GM10248 (cell line): ENCODE measurements at regions not wholly inside any gene's neighbourhood (a gene's known extent, or its start where the extent isn't known, plus 50 kb on each side); places are given as distances from the start of the nearest gene placed in this dataset.
"Not testable (repeated sequence)": the region's sequence is repeated elsewhere in the genome, so short reads cannot be mapped to it uniquely, and the experiment has no call there.

Experiments
- CTCF ChIA-PET: fragments of 300-600 bp; sonication (Branson Sonifier 250); formaldehyde crosslinking; extraction: SDS; loops from one replicate; lab custom pipeline; 2021; ENCODE audit warnings: antibody characterized with exemption; lab: Yijun Ruan, JAX
- POLR2A ChIA-PET: fragments of 350-650 bp; sonication (Branson Sonifier 250); formaldehyde crosslinking; extraction: SDS; loops from one replicate; lab custom pipeline; 2020; ENCODE audit warnings: antibody characterized with exemption; lab: Yijun Ruan, JAX
- DNase-seq: peaks from one replicate; pipeline ENCODE4 v3.0.0; 2012; ENCODE audit errors: extremely low spot score
- CTCF ChIP-seq: IDR thresholded peaks from 2 replicates; pipeline ENCODE4 v1.5.1; 2012; ENCODE audit warnings: mild to moderate bottlenecking, low read depth; ENCODE audit errors: extremely low read depth, missing control alignments, control extremely low read depth

DNA sequence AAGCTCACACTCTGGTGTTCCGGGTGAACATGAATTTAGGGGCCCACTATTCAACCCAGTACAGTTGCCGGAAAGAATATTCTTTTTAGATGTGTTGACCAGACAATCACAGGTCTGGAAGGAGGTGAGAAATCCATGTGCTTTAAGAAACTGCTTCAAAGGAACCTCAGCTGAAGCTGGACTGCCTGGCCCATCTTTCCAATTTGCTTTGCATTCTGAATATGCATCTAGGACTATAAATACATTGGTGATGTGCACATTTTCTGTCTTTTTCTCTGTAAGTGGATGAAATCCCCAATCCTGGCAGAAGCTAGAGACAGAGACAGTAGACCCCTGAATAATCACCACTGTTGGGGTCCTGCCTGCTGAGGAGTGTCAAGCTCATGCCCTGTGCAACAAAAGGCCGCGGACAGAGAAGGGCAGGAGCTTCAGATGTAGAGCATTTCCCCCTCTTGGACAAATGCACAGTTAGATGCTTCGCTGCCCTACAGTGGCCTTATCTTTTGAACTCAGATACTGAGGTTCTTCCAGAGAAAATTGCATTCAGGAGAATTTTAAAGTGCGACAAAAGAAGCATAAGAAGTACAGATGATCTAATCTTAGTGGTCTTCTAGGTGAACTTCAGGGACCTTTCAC, 368.3 kb downstream of the SFMBT2 start:
- no peak for TF ChIP-seq CTCF
- no peak for DNase-seq
- ChIA-PET POLR2A (no interaction called here), CTCF (interaction anchor here (1.0 to 1.4 kb wide), 4 partner anchors 9 to 123 kb away, joined by 3 to 4 read pairs (median 4); no protein-coding TSS in a partner anchor)

DNA sequence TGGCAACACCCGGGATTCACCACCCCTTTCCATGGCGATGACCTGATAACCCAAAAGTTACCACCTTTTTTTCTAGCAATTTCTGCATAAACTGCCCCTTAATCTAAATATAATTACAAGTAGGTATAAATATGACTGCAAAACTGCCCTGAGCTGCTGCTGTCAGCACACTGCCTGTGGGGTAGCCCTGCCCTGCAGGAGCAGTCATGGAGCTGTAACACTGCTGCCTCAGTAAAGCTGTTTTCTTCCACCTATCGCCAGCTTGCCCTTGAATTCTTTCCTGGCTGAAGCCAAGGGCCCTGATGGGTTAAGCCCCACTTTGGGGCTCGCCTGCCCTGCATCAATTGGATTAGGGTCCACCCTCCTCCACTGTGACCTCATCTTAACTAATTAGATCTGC, 368.8 kb downstream of the SFMBT2 start:
- ChIA-PET POLR2A (no interaction called here), CTCF (interaction anchor here (1.0 to 1.4 kb wide), 4 partner anchors 8 to 123 kb away, joined by 3 to 4 read pairs (median 4); no protein-coding TSS in a partner anchor)
- DNase-seq, result no peak
- TF ChIP-seq CTCF, result no peak

DNA sequence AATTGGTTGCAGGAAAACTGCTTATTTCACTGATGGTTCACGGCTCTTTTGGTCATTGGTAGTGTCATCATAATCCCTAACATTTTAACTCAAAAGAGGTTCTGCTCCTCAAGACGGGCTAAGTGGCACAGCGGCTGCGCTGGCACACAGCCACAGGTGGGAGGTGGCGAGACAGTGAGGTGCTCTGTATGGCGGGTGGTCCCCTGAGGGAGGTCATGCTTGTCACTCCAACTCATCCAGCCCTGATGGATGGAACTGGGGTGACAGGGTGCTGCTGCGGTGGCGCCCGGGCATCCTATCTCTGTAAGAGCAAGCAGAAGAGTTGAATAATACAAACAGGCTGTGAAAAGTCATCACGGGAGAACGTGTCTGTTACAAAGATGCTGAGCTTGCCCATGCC, 370.2 kb downstream of the SFMBT2 start:
- DNase-seq, result no peak
- ChIA-PET POLR2A (no interaction called here), CTCF (interaction anchor here (1.0 to 1.4 kb wide), 2 partner anchors 9 to 28 kb away, joined by 3 read pairs; no protein-coding TSS in a partner anchor)
- no peak for TF ChIP-seq CTCF

GRCh38 chr10:7039859-7040258, 371.0 kb downstream of the SFMBT2 start:
- no peak for DNase-seq
- ChIA-PET CTCF (interaction anchor here (1.0 to 1.4 kb wide), 2 partner anchors 8 to 29 kb away, joined by 3 read pairs; no protein-coding TSS in a partner anchor), POLR2A (no interaction called here)
- no peak for TF ChIP-seq CTCF

- POLR2A ChIA-PET, result no interaction called here
- CTCF ChIA-PET, result interaction anchor here (1.5 kb wide), 1 partner anchor 9 kb away, joined by 3 read pairs; no protein-coding TSS in a partner anchor
- TF ChIP-seq CTCF, result no peak
- DNase-seq, result no peak
These were observed 372.4 kb downstream of the SFMBT2 start for GRCh38 chr10:7038416-7038815.

DNA sequence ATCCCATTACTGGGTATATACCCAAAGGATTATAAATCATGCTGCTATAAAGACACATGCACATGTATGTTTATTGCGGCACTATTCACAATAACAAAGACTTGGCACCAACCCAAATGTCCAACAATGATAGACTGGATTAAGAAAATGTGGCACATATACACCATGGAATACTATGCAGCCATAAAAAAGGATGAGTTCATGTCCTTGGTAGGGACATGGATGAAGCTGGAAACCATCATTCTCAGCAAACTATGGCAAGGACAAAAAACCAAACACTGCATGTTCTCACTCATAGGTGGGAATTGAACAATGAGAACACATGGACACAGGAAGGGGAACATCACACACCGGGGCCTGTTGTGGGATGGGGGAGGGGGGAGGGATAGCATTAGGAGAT, 373.4 kb downstream of the SFMBT2 start:
- POLR2A ChIA-PET, DNase-seq: not testable (repeated sequence)
- CTCF ChIA-PET, result interaction anchor here (1.0 kb wide), 1 partner anchor 14 kb away, joined by 3 read pairs; no protein-coding TSS in a partner anchor

DNA sequence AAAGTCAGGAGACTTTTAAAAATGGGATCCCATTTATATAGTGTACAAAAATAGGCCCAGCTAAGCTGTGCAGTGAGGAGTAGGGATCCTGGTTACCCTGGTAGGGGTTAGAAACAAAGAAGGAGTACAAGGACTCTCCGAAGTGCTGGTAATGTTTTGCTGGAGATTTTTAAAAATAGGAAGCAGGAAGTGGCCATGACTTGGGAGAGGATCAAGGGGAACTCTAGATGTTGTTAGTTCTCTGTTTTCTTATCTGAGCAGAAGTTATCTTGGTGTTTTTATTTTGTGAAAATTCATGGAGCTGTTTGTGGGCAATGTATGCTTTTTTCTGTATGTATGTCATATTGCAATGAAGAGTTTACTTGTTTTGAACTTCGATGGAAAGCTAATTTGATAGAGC, 373.9 kb downstream of the SFMBT2 start:
- POLR2A ChIA-PET, result no interaction called here

More for the DNA sequence above, 373.9 kb downstream of the SFMBT2 start:
- no peak for DNase-seq
- no peak for TF ChIP-seq CTCF
- CTCF ChIA-PET, result interaction anchor here (1.0 to 1.2 kb wide), 2 partner anchors 14 to 18 kb away, joined by 3 read pairs; no protein-coding TSS in a partner anchor
